Epithelial cell of esophagus (primary cell): ENCODE measurements at regions not wholly inside any gene's neighbourhood (a gene's known extent, or its start where the extent isn't known, plus 50 kb on each side); places are given as distances from the start of the nearest gene placed in this dataset.

Source experiments
- DNase-seq: peaks from one replicate; pipeline ENCODE4 v3.0.0; 2010; ENCODE audit warnings: low read depth
- H3K4me3 ChIP-seq: 2 replicates; pipeline ENCODE4 v1.5.1; 2011; ENCODE audit warnings: mild to moderate bottlenecking, low read length, control low read depth
- TF ChIP-seq, protein P1 (sequence below): IDR thresholded peaks from 2 replicates; pipeline ENCODE4 v1.5.1; 2011; ENCODE audit warnings: low read depth, mild to moderate bottlenecking, low read length, control low read depth, inconsistent platforms; ENCODE audit not compliant: insufficient read depth; ENCODE audit errors: missing control alignments

GRCh38 chrX:6980981-6981380 is 166.5 kb upstream of the STS start:
- no peak for DNase-seq
- no peak overlapping the region for H3K4me3 ChIP-seq
- TF ChIP-seq, protein P1, sequence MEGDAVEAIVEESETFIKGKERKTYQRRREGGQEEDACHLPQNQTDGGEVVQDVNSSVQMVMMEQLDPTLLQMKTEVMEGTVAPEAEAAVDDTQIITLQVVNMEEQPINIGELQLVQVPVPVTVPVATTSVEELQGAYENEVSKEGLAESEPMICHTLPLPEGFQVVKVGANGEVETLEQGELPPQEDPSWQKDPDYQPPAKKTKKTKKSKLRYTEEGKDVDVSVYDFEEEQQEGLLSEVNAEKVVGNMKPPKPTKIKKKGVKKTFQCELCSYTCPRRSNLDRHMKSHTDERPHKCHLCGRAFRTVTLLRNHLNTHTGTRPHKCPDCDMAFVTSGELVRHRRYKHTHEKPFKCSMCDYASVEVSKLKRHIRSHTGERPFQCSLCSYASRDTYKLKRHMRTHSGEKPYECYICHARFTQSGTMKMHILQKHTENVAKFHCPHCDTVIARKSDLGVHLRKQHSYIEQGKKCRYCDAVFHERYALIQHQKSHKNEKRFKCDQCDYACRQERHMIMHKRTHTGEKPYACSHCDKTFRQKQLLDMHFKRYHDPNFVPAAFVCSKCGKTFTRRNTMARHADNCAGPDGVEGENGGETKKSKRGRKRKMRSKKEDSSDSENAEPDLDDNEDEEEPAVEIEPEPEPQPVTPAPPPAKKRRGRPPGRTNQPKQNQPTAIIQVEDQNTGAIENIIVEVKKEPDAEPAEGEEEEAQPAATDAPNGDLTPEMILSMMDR = no peak

- H3K4me3 ChIP-seq = no peak overlapping the region
- no peak for DNase-seq
- TF ChIP-seq, protein P1 = no peak
Observed at GRCh38 chrX:6968231-6968630, 179.3 kb upstream of the STS start.

DNA sequence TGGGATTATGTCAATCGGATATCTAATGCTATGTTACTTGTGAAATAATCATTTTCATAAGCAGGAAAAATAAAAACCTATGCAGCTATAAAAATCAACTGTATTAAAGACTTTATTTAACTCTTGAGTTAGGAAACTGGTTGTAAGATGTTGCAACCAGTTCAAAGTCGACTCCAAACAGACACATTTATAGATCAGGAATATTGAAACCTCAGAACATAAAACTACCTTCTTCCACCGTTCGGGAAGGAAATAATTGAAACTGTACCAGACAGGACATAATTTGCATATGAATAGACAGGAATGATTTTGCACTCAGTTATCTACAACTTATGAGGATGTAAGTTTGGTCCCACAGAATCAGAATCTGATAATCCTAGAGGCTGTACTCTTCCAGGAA is 181.8 kb upstream of the STS start:
- TF ChIP-seq, protein P1 = no peak
- DNase-seq = no peak
- H3K4me3 ChIP-seq = no peak overlapping the region

- no peak for DNase-seq
- TF ChIP-seq, protein P1 = no peak
Observed at GRCh38 chrX:6962006-6962355, 185.5 kb upstream of the STS start.

GRCh38 chrX:6961286-6962005 is 186.1 kb upstream of the STS start:
- DNase-seq = no peak
- no peak overlapping the region for H3K4me3 ChIP-seq
- TF ChIP-seq, protein P1 = no peak

More at GRCh38 chrX:6962006-6962355, 185.5 kb upstream of the STS start:
- no peak overlapping the region for H3K4me3 ChIP-seq

GRCh38 chrX:6959006-6959405 is 188.5 kb upstream of the STS start:
- no peak for DNase-seq
- TF ChIP-seq, protein P1 = no peak
- no peak overlapping the region for H3K4me3 ChIP-seq

DNA sequence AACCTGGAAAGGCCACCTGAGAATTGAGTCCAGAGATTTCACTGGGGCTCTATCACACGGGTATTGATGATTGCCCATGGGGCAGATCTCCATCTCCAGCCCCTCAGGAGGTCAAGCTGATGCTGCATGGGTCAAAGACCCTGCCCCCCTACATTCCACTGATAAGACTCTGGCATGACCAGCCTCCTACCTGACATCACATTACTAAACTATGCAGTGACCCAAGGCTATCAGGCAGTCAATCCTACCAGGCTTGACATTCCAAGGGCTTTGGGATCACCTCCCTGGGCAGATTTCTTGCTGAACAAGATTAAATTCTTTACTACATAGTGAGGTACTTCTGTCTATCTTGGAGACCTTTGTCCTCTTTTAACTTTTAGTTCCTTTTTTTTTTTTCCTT is 192.7 kb upstream of the STS start:
- no peak overlapping the region for H3K4me3 ChIP-seq
- DNase-seq = no peak
- TF ChIP-seq, protein P1 = no peak
